Activated CD4-positive, alpha-beta T cell treated with anti-CD3 and anti-CD28 coated beads for 48 hours (primary cell): ENCODE measurements at regions not wholly inside any gene's neighbourhood (a gene's known extent, or its start where the extent isn't known, plus 50 kb on each side); places are given as distances from the start of the nearest gene placed in this dataset.

Source experiments
- DNase-seq: peaks from one replicate; pipeline ENCODE4 v3.0.0-alpha.2; 2020

DNA sequence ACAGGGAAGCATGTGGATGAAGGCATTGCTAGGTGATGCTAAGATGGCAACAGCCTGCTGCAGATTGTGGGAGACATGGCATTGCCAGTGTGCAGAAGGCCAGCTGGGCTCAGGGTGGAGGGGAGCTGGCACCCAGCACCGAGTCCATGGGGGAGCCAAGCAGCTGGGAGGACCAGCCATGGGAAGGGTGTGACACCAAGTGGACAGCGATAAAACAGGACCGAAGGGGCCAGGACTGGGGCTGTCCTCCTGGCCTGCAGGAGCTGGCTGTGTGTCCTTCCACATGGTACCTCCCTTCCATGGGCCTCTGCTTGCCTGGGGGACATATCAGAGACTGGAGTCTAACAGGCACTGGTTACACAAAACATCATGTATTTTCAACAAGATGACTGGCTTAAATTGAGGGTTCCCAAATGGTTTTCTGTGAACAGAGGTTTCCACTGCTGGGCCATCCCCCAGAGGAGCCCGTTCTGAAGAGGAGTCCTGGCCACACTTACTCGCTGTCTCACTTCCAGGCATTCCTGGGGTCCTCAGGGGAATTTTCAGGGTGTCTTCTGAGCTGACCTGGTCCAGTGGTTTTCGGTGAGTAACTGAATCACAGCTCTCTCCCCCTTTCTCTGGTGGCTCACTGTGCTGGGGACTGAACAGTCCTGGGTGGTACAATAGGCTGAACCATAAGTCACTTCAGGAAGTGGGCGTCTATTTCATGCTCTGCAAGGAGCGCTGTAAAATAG is 60.4 kb upstream of the TNP1 start:
- DNase-seq: no peak

DNA sequence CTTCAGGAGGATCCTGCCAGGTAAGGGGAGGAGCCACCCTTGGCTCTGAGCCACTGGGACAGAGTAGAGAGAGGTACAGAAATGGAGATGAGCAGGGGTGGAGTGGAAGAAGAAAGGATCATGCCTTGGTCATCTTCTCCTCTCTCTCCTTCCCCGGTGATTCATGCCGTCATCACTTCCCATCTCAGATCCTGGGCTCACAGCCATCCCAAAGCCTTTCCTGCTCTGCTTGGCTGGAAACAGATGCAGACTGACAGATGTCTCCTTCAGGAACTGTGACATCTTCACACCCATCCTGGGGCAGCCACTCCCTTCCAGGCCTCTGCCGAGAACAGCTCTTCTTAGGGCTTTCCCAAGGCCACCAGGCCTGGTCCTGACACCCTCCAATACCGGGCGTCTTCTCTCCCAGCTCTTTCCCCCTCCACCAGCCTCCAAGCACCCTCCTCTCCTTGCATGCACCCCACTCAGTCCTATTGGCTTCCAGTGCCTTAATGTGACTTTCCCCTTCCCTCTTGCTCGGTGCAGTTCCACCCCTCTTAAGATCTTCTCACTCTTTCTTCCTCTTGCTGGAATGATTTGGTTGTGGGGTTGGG is 58.3 kb upstream of the TNP1 start:
- no peak for DNase-seq

DNA sequence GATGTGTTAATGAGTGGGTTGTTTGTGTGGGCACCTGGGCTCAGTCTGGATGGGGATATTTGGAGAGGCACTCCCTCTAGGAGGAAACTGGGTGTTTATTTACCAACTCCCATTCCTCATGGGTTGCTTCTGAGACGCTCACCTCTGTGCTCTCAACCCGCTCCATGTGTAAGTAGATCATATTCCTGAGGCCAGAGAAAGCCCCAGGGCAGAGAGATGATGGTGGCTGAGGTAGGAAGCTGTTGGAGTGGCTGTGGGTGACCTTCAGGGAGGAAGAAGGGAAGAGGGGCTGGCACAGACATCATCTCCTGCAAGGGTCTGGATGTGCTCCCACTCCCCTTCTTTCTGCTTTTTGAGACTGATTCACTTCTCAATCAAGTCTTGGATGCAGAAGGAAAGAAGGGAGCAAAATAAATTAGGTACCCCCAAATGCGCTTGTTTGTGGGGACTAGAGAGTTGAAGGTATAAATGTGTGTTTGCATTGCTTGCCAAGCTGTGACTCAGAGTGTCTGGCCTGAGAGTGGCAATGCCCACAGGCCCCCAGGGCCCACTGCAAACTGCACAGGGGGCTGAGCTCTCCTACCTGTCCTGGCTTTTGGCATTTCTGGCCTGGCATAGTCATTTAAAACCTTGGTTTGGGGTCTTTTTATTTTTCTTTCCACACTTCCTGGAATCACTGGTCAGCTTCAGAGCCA is 57.2 kb upstream of the TNP1 start:
- no peak for DNase-seq

DNA sequence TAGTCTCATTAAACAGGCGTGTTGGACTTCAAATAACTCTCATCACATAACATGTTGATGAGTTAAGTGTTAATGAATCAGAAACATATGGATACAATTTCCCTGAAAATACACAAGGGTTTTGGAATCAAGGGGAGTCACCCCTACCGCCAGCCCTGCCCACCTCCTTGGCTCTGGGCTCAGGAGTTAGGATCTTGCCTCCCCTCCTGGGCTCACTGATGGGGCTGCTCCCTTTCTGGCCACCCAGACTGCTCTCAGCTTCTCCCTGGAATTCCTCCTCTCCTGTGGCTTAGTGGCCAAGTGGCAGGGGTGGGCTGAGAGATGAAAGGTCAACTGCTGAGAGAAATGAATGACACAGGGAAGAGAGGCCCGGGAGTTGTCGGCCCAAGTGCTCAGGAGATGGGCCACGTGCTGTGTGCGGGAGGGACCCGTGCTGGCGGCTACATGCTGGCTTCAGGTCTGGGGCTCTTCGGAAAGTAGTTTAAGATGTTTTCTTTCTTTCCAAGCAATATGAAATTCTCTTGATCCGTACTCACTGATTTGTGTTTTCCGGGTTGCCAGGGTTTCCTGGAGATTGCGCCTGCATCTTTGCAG is 55.8 kb upstream of the TNP1 start:
- DNase-seq: no peak

DNA sequence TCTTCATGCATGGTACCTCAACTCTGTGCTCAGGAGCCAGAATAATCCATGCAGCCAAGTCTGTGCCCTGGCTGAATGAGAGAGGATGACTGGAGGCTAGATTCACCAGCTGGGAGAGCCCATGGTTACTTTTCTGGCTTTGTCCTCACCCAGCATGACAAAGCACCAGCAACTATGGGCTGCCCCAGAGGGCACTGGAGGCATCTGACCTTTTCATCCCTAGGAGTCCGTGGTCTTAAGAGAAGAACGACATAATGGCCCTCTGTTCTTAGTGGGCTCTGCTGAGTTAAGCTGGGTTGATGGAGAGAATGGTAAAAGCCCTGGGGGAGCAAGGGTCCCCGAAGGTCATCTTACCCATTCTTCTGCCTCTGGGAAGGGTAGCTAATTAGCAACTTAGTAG is 54.6 kb upstream of the TNP1 start:
- DNase-seq: no peak

DNA sequence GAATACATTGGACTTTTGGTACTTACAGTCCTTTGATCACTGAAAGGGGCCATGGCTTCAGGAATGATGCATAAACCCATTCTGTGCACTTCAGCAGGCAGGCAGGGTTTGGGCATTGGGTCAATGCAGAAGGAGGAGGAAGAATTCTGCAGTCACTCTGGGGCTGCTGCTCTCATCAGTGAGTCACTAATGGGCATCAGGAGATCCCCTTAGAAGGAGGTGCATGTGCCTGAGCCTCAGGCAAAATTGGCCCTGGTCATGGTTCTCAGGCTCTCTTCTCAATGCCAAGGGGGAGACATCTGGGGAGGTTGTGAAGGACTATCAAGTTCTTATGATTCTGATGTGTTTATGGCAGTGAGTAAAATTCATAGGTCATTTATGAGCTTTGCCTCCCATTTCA is 52.0 kb upstream of the TNP1 start:
- no peak for DNase-seq

DNA sequence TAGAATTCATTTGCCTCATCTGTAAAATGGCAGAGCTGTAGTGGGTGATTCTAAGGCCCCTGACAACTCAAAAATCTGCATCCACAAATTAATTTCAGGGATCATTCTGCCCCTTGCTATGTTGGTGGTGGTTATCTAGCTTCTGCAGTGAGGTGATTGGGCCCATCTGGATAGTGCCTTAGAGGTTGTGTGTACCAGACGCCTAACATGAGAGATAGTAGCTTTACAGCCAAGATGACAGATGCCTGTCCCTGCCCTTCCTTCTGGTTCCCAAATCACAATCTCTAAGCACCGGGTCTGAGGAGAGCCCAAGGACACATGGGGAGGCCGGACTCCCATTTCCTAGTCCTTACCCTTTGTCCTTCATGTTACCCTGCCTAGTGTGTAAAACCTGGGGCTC is 51.1 kb upstream of the TNP1 start:
- no peak for DNase-seq

DNA sequence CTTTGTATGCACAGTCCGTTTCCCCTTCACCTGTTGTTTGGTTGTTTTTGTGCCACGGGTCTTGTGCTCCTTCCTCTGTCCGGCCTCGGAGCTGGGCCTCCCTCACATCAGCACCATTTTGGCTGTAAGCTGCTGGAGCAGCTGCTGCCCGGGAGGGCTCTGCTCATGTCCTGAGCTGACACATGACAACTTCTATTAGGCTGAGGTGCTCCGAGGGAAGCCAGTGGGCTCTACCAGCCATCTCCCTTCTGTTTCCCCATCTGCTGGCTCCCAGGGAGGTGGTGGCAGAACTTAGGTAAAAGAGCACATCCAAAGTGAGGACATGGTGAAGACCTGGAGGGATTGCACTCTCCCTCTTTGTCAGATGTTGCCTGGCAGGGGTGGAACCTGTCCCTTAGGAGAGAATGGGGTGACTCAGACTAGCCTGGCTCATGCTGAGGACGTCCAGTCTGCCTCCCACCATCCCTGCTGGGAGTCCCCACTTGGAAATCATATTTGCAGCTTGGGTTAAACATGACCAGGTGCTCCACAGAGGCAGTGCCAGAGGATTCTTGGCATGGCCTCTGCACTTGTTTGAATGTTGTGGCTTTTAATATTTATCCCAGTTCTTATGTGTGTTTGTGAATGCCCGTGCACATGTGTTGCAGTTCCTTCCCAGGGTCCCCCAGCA is 49.8 kb upstream of the TNP1 start:
- no peak for DNase-seq
